Activated T-helper 2 cell treated with anti-CD3 and anti-CD28 coated beads, Interferon-gamma antibody, Interleukin-2, Interleukin-4, amounts not matched to agents 10 μg/mL and 5 μg/mL and 100 μg/mL, durations not matched to agents 14 hours and 24 hours and 36 hours (primary cell): ENCODE measurements at regions not wholly inside any gene's neighbourhood (a gene's known extent, or its start where the extent isn't known, plus 50 kb on each side); places are given as distances from the start of the nearest gene placed in this dataset.

ENCODE experiments used
- DNase-seq: peaks from one replicate; pipeline ENCODE4 v3.0.0; 2021; ENCODE audit warnings: low spot score
- H3K27ac Mint-ChIP-seq: one replicate; pipeline ENCODE4 v1.8.0; 2021; ENCODE audit warnings: mixed read lengths
- H3K27me3 Mint-ChIP-seq: one replicate; pipeline ENCODE4 v1.8.0; 2021; ENCODE audit warnings: low read depth, mixed read lengths
- H3K36me3 Mint-ChIP-seq: one replicate; pipeline ENCODE4 v1.8.0; 2021; ENCODE audit warnings: low read depth, mixed read lengths
- H3K4me1 Mint-ChIP-seq: one replicate; pipeline ENCODE4 v1.8.0; 2021; ENCODE audit warnings: low read depth, mixed read lengths
- H3K4me3 Mint-ChIP-seq: one replicate; pipeline ENCODE4 v1.8.0; 2021; ENCODE audit warnings: low read depth, mild to moderate bottlenecking, moderate library complexity, mixed read lengths
- H3K9me3 Mint-ChIP-seq: one replicate; pipeline ENCODE4 v1.8.0; 2021; ENCODE audit warnings: mixed read lengths
- intact Hi-C: fragments of 100-400 bp; cut with micrococcal nuclease; formaldehyde crosslinking; loops from one replicate; pipeline ENCODE4 v1.15.1; 2023

DNA sequence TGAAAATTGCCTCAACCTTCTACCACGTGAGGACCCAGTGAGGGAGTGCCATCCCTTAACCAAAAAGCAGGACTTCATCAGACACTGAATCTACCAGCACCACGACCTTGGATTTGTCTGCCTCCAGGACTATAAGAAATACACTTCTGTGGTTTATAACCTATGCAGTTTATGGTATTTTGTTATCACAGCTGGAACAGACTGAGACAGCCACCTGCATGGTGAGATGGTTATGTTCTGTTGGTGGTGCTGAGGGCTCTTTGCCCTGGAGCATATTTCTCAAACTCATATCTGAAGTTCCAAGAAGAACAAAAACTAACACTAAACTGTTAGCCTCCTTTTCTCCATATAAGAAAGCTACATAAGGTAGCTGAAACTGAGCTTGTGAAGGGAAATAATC, 69.8 kb upstream of the RGS18 start:
- no peaks in the 10 kb centered on the region for H3K36me3 Mint-ChIP-seq
- H3K4me3 Mint-ChIP-seq, result no peak overlapping the region
- no peak overlapping the region for H3K27ac Mint-ChIP-seq
- no peaks in the 10 kb centered on the region for H3K27me3 Mint-ChIP-seq
- H3K9me3 Mint-ChIP-seq, result no peaks in the 10 kb centered on the region
- no peak for DNase-seq
- intact Hi-C loops, result no loop called here
- H3K4me1 Mint-ChIP-seq, result no peaks in the 10 kb centered on the region

DNA sequence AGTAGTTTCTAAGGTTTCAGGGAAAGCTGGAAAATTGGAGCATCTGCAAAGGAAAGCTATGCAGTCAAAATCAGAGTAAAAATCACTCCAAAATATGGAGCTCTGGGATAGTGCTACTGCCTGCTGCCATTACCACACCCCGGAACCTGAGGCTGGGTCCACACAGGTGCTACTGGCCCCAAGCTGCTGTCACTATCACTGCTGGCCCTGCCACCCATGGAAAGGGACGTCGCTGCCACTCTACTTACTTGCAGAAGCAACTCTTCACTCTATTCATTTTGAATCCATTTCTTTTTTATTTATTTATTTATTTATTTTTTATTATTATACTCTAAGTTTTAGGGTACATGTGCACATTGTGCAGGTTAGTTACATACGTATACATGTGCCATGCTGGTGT, 60.3 kb upstream of the RGS18 start:
- no peaks in the 10 kb centered on the region for H3K9me3 Mint-ChIP-seq
- no peak overlapping the region for H3K4me3 Mint-ChIP-seq
- H3K4me1 Mint-ChIP-seq, result no peaks in the 10 kb centered on the region
- no peak overlapping the region for H3K27ac Mint-ChIP-seq
- H3K27me3 Mint-ChIP-seq, result no peaks in the 10 kb centered on the region
- no peak for DNase-seq
- H3K36me3 Mint-ChIP-seq, result no peaks in the 10 kb centered on the region
- intact Hi-C loops, result no loop called here

DNA sequence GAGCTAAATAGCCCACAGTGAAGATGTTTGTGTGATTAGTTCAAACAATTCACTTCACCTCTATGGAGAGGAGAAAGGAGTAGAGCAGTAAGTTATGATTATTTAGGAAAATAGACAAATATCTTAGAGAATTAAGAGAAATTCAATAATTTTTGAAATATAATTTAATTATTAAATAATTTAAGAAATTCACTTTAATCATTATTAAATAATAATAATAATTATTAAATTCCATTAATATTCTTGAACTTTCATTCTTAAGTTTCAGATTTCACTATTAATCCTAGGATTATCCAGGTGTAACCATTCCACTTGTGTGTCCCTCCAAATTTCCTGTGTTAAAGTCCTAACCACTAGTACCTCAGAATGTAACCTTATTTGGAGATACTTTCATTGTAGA, 58.9 kb upstream of the RGS18 start:
- H3K9me3 Mint-ChIP-seq, result no peaks in the 10 kb centered on the region
- no peaks in the 10 kb centered on the region for H3K4me1 Mint-ChIP-seq
- H3K4me3 Mint-ChIP-seq, result no peak overlapping the region
- DNase-seq, result no peak
- no peak overlapping the region for H3K27ac Mint-ChIP-seq
- H3K36me3 Mint-ChIP-seq, result no peaks in the 10 kb centered on the region
- intact Hi-C loops, result no loop called here
- no peaks in the 10 kb centered on the region for H3K27me3 Mint-ChIP-seq

DNA sequence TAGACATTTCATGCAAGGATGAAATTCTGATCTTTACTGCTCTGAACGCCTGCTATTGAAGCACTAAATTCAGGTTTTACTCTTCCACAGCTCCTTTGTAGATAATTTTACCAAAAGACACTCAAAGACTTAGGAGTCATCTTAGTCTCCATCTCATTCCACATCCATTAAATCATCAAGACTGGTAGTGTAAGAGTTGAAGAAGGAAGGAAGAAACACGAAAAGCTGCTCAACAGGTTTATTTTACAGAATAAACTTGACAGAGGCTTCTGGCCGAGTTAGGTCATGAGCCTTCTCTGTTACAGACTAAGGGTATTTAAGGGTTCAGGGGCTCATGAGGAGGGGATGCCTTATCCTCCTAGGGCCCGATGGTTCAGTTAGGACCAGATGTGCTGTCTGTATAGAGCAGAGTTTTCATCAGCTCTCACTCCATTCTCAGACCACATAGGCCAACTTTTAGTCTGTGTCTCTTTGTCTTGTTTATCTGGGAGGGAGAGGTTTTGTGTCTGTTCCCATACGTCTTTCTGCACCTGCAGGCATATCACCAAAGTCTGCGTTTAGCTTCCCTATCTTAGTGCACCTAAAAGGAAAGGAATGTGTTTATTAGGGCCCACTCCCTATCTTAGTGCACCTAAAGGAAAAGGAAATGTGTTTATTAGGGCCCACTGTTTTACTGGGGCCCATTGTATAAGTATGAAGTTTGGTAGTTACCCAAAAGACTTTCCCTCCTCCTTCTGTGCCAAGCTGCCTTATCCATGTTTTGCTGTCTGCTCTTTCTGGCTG, 57.4 kb upstream of the RGS18 start:
- Mint-ChIP-seq H3K4me3 (no peak overlapping the region), H3K27ac (no peak overlapping the region), H3K9me3 (no peaks in the 10 kb centered on the region), H3K36me3 (no peaks in the 10 kb centered on the region), H3K27me3 (no peaks in the 10 kb centered on the region), H3K4me1 (no peaks in the 10 kb centered on the region)
- DNase-seq, result no peak
- intact Hi-C loops, result no loop called here

DNA sequence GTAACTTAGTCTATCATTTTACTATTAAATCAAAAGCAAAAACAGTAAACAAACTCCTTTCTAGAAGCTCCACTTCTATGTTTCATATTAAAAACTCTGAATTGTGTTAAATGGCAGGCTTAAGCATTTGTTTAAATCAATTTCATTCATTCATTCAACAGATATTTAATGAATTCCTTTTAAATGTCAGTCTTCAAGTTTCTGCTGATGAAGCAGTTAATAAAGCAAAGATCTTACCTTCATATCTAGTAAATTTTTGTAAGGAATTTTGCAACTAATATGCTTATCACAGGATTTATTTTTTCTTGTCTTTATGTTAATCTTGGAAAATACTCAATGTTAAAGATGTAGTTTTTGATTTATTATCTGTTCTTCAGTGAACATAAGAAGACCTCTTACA, 54.1 kb upstream of the RGS18 start:
- no peak overlapping the region for H3K4me3 Mint-ChIP-seq
- intact Hi-C loops, result no loop called here
- H3K9me3 Mint-ChIP-seq, result no peaks in the 10 kb centered on the region
- H3K36me3 Mint-ChIP-seq, result no peaks in the 10 kb centered on the region
- no peak overlapping the region for H3K27ac Mint-ChIP-seq
- H3K27me3 Mint-ChIP-seq, result no peaks in the 10 kb centered on the region
- DNase-seq, result no peak
- H3K4me1 Mint-ChIP-seq, result no peaks in the 10 kb centered on the region

DNA sequence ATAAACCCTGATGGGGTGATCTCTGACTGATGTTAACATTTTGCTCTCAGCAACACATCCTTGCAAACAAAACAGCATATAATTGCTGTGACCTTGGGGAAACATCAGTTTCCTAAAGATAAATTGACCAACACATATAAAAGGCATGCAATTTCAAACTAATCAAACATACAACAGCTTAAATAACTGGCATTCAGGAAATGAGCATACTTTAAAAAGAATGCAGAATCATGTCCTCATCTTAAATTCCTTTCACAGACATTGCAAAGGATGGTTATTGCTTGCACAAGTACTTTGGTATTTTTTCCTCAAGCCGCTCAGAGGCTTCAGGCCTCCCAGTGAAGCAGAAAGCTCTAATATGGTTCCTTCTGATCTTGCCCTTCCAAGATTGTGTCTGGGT, 53.4 kb upstream of the RGS18 start:
- Mint-ChIP-seq H3K4me1 (no peaks in the 10 kb centered on the region), H3K36me3 (no peaks in the 10 kb centered on the region), H3K9me3 (no peaks in the 10 kb centered on the region), H3K4me3 (no peak overlapping the region), H3K27me3 (no peaks in the 10 kb centered on the region), H3K27ac (no peak overlapping the region)
- intact Hi-C loops, result no loop called here
- no peak for DNase-seq

DNA sequence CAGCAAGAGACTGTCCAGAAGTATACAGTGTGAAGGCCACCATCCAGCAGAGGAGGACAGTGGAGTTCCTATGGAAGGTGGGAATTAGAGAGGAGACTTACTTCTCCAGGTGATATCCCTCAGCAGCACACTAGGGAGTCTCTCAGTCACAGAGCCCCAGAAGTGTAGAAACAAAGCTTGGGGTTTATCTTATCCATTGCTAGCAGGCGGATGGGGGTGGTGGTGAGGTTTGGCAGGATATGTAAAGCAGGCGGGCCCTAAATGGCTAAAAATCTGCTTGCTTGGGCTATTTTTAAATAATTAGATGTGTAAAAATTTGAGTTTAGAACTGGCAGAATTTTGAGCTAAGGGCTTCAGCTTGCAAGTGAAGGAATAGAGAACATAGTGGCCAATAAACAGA, 50.1 kb upstream of the RGS18 start:
- Mint-ChIP-seq H3K27me3 (no peaks in the 10 kb centered on the region), H3K4me1 (no peaks in the 10 kb centered on the region), H3K9me3 (no peaks in the 10 kb centered on the region), H3K27ac (no peak overlapping the region), H3K4me3 (no peak overlapping the region), H3K36me3 (no peaks in the 10 kb centered on the region)
- DNase-seq, result no peak
- intact Hi-C loops, result no loop called here
